ENCODE measurements at regions not wholly inside any gene's neighbourhood (a gene's known extent, or its start where the extent isn't known, plus 50 kb on each side); places are given as distances from the start of the nearest gene placed in this dataset.

- 58 to 69% (median 61%) methylated on average over 1 of the region's 1 CpG for WGBS, 4 donors
- H3K4me1 ChIP-seq (replicated peaks in 1 of 2), result no peaks in the 10 kb centered on the region
- intact Hi-C loops (cut with DNase I), result no loop called here
- no peak overlapping the region for H3K4me3 ChIP-seq
- DNase-seq, result no peak
- no peaks in the 10 kb centered on the region for H3K27me3 ChIP-seq
- TF ChIP-seq POLR2A (IDR thresholded peaks at IDR 0.05) (no peak), CTCF (IDR thresholded peaks at IDR 0.05) (no peak)
- H3K9me3 ChIP-seq (replicated peaks in 1 of 3), result no peaks in the 10 kb centered on the region
- no peaks in the 10 kb centered on the region for H3K36me3 ChIP-seq (replicated peaks in 1 of 2)
- no peak overlapping the region for H3K27ac ChIP-seq
Observed at GRCh38 chr6:67759001-67759400, 876.1 kb upstream of the ADGRB3 start.

DNA sequence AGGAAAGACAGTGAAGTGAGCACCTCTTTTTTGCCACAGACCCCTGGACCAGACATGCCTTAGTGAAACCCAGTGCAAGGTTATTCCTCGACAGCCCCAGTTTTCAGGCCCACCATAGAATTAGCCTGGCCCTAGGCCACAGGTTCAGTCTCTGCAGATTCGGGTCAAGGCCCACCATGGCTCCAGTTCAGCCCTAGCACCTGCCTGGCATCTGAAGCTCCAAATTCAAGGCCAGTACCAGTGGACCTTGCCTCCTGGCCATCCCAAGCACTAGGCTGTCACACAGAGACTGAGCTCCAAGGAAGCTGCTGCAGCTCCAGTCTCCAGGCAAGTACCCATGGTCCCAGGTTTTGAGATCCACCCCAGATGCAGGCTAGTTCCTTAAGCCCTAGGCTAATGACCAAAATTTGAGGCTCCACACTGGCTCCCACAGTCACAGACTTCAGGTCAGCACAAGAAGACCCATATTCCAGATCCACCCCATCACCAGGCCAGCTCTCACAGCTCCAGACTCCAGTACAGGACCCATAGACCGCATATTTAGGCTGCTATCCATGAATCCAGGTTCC, 877.5 kb upstream of the ADGRB3 start:
- H3K9me3 ChIP-seq (replicated peaks in 1 of 3), result no peaks in the 10 kb centered on the region
- DNase-seq, result peak in 1 of 7 donors; percentile 41
- no peak overlapping the region for H3K4me3 ChIP-seq
- WGBS, 4 donors, result 37 to 67% (median 53%) methylated on average over 1 to 3 of the region's 3 CpGs
- H3K27me3 ChIP-seq, result no peaks in the 10 kb centered on the region
- H3K4me1 ChIP-seq (replicated peaks in 1 of 2), result no peaks in the 10 kb centered on the region
- no peaks in the 10 kb centered on the region for H3K36me3 ChIP-seq (replicated peaks in 1 of 2)
- intact Hi-C loops (cut with DNase I), result no loop called here
- no peak for TF ChIP-seq CTCF (IDR thresholded peaks at IDR 0.05)
- TF ChIP-seq POLR2A (IDR thresholded peaks at IDR 0.05), result no peak
- H3K27ac ChIP-seq, result no peak overlapping the region

GRCh38 chr6:67748521-67748920, 886.6 kb upstream of the ADGRB3 start:
- no peak overlapping the region for H3K4me3 ChIP-seq
- no peaks in the 10 kb centered on the region for H3K36me3 ChIP-seq (replicated peaks in 1 of 2)
- no peaks in the 10 kb centered on the region for H3K27me3 ChIP-seq
- 67 to 91% (median 75%) methylated on average over 1 of the region's 1 CpG for WGBS, 4 donors
- DNase-seq, result no peak
- intact Hi-C loops (cut with DNase I), result no loop called here
- no peak overlapping the region for H3K27ac ChIP-seq
- TF ChIP-seq POLR2A (IDR thresholded peaks at IDR 0.05) (no peak), CTCF (IDR thresholded peaks at IDR 0.05) (no peak)
- no peaks in the 10 kb centered on the region for H3K4me1 ChIP-seq (replicated peaks in 1 of 2)
- no peaks in the 10 kb centered on the region for H3K9me3 ChIP-seq (replicated peaks in 1 of 3)

DNA sequence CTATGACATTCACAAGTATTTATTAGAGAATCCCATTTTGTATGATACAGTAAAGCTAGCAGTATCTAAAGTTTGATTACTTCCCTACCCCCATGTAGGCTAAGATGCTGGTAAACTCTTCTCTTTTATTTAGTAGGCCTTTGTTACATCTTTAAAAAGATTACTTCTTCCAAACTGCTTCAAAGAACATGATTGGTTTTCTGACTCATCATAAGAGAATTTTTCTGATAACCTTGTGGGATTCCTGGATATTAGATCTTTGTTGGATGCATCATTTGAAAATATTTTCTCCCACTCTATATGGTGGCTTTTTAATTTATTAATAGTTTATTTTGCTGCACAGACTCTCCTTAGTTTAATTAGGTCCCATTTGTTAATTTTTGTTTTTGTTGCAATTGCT, 898.3 kb upstream of the ADGRB3 start:
- Histone ChIP-seq H3K27ac (no peak overlapping the region), H3K27me3 (no peaks in the 10 kb centered on the region), H3K36me3 (replicated peaks in 1 of 2) (no peaks in the 10 kb centered on the region), H3K4me1 (replicated peaks in 1 of 2) (no peaks in the 10 kb centered on the region), H3K9me3 (replicated peaks in 1 of 3) (peaks cover 0 to 4% (median 0%) of the 10 kb centered on the region in 3 donors), H3K4me3 (no peak overlapping the region)
- intact Hi-C loops (cut with DNase I), result no loop called here
- TF ChIP-seq POLR2A (IDR thresholded peaks at IDR 0.05) (no peak), CTCF (IDR thresholded peaks at IDR 0.05) (no peak)
- DNase-seq, result no peak
